Esophagus muscularis mucosa (tissue), 3 donors: ENCODE measurements at regions not wholly inside any gene's neighbourhood (a gene's known extent, or its start where the extent isn't known, plus 50 kb on each side); places are given as distances from the start of the nearest gene placed in this dataset.

Source experiments
- CTCF ChIP-seq, 3 experiments: fragments of 200-600 bp in 2 of 3; fragments of 450-650 bp in 1 of 3; sonication (generic) in 2 of 3; IDR thresholded peaks; one replicate each; pipeline ENCODE4 v1.5.1; 2017 to 2019; ENCODE audit warnings: antibody characterized with exemption in 3 of 3, mild to moderate bottlenecking in 2 of 3, moderate library complexity in 1 of 3
- POLR2A ChIP-seq: fragments of 450-650 bp; IDR thresholded peaks from one replicate; pipeline ENCODE4 v1.6.1; 2017; ENCODE audit warnings: antibody characterized with exemption, moderate library complexity, mild to moderate bottlenecking, low read depth

DNA sequence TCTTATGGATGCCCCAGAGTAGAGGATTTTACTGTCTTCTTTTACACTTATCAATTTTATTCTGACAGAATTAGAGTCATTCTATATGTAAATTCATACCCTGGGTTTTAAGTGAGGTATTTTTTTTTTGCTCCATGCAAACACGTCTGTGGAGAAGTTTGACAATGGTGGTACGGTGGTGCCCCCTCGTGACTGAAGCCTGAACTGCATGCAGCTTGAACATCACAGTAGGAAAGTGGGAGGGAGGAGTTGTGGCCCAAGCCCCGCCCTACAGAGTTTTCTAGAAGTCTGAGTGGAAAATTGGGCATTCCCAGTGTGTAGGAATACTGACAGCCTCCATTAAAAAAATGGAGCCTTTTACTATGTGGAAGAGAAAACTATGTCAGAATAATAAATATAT is 73.3 kb upstream of the RAB40AL start:
- TF ChIP-seq POLR2A: no peak
- TF ChIP-seq CTCF (IDR thresholded peaks at IDR 0.05): peak; percentile 84 to 91 (median 86)
